B cell (primary cell): ENCODE measurements at regions not wholly inside any gene's neighbourhood (a gene's known extent, or its start where the extent isn't known, plus 50 kb on each side); places are given as distances from the start of the nearest gene placed in this dataset.

Experiments
- ATAC-seq: fragments of 200-7000 bp; cut with Tn5 transposase; one replicate; pipeline ENCODE4 v1.10.0; 2021; ENCODE audit warnings: low read depth, mild to moderate bottlenecking, moderate number of reproducible peaks, moderate library complexity
- CTCF ChIA-PET: fragments of 350-600 bp; sonication (Branson Sonifier 250); formaldehyde crosslinking; loops from one replicate; lab custom pipeline; 2021; ENCODE audit warnings: antibody characterized with exemption, inconsistent platforms; lab: Charles Lee
- POLR2A ChIA-PET: fragments of 350-600 bp; sonication (Branson Sonifier 250); formaldehyde crosslinking; loops from one replicate; lab custom pipeline; 2021; ENCODE audit warnings: antibody characterized with exemption; lab: Charles Lee
- DNase-seq: peaks from one replicate; pipeline ENCODE4 v3.0.0; 2013
- H2AFZ ChIP-seq: 2 replicates; pipeline ENCODE4 v1.6.1; 2012; ENCODE audit warnings: mild to moderate bottlenecking, low read depth, low read length; ENCODE audit not compliant: insufficient read depth, poor library complexity, severe bottlenecking
- H3K27ac ChIP-seq, 2 donors: 1 replicate in 1 of 2; 2 replicates in 1 of 2; pipeline ENCODE4 v1.5.1; 2012 to 2013; ENCODE audit warnings: low read length in 2 of 2, mild to moderate bottlenecking in 2 of 2, moderate library complexity in 1 of 2
- H3K27me3 ChIP-seq, 4 experiments: fragments of 200-600 bp in 1 of 4; sonication (generic) in 1 of 4; replicated peaks in 1 of 4; 1 replicate in 2 of 4; 2 replicates in 2 of 4; pipeline versions ENCODE4 v1.6.1 to v1.7.0; 2013 to 2016; ENCODE audit warnings: low read length in 3 of 4, mild to moderate bottlenecking in 2 of 4, mixed read lengths in 1 of 4, moderate library complexity in 1 of 4; ENCODE audit not compliant: insufficient read depth in 4 of 4, control insufficient read depth in 3 of 4; ENCODE audit errors: control extremely low read depth in 1 of 4
- H3K36me3 ChIP-seq, 2 experiments: replicated peaks in 1 of 2; 1 replicate in 1 of 2; 2 replicates in 1 of 2; pipeline versions ENCODE4 v1.6.1 to v1.7.1; 2013; ENCODE audit warnings: low read length in 1 of 2; ENCODE audit not compliant: insufficient read depth in 2 of 2, control insufficient read depth in 1 of 2; ENCODE audit errors: control extremely low read depth in 1 of 2, extremely low read depth in 1 of 2
- H3K4me1 ChIP-seq, 2 donors: fragments of 200-600 bp in 1 of 2; sonication (generic) in 1 of 2; 1 replicate in 1 of 2; 2 replicates in 1 of 2; pipeline versions ENCODE4 v1.5.1 to v1.6.1; 2013 to 2017; ENCODE audit warnings: low read length in 2 of 2; ENCODE audit not compliant: control insufficient read depth in 2 of 2, insufficient read depth in 2 of 2
- H3K4me2 ChIP-seq: replicated peaks from 2 replicates; pipeline ENCODE3; 2012; ENCODE audit warnings: mild to moderate bottlenecking, low read depth, low read length; ENCODE audit not compliant: poor library complexity, severe bottlenecking
- H3K4me3 ChIP-seq, 5 experiments: fragments of 200-600 bp in 1 of 5; sonication (generic) in 1 of 5; 1 replicate in 3 of 5; 2 replicates in 2 of 5; pipeline versions ENCODE4 v1.5.1 to v1.7.0; 2011 to 2016; ENCODE audit warnings: low read length in 4 of 5, mild to moderate bottlenecking in 4 of 5, low read depth in 2 of 5, control low read depth in 1 of 5, moderate library complexity in 1 of 5; ENCODE audit not compliant: insufficient read depth in 1 of 5; ENCODE audit errors: control extremely low read depth in 1 of 5, extremely low read depth in 1 of 5
- H3K79me2 ChIP-seq: fragments of 200-600 bp; sonication (generic); one replicate; pipeline ENCODE4 v1.6.0; 2016; ENCODE audit warnings: low read length; ENCODE audit not compliant: control insufficient read depth, insufficient read depth
- H3K9ac ChIP-seq: fragments of 200-600 bp; sonication (generic); 2 replicates; pipeline ENCODE4 v1.6.1; 2017; ENCODE audit warnings: mild to moderate bottlenecking, low read length, moderate library complexity
- H3K9me3 ChIP-seq, 3 donors: one replicate each; pipeline versions ENCODE4 v1.6.1 to v1.7.1; 2013; ENCODE audit warnings: low read length in 2 of 3; ENCODE audit not compliant: control insufficient read depth in 2 of 3, insufficient read depth in 1 of 3; ENCODE audit errors: control extremely low read depth in 1 of 3
- H4K20me1 ChIP-seq: 2 replicates; pipeline ENCODE4 v1.6.0; 2012; ENCODE audit warnings: mild to moderate bottlenecking, low read length; ENCODE audit not compliant: insufficient read depth, control insufficient read depth, poor library complexity, severe bottlenecking
- H3K27ac Mint-ChIP-seq: one replicate; pipeline ENCODE4 v1.8.0; 2021; ENCODE audit warnings: mixed read lengths
- H3K27me3 Mint-ChIP-seq: one replicate; pipeline ENCODE4 v1.8.0; 2021; ENCODE audit warnings: mixed read lengths
- H3K4me1 Mint-ChIP-seq: one replicate; pipeline ENCODE4 v1.8.0; 2021; ENCODE audit warnings: mixed read lengths
- H3K4me3 Mint-ChIP-seq: one replicate; pipeline ENCODE4 v1.8.0; 2021; ENCODE audit warnings: mixed read lengths
- H3K9me3 Mint-ChIP-seq: one replicate; pipeline ENCODE4 v1.8.0; 2022; ENCODE audit warnings: mixed read lengths; ENCODE audit not compliant: insufficient read depth
- EZH2 ChIP-seq: IDR thresholded peaks from 2 replicates; pipeline ENCODE4 v1.6.1; 2012; ENCODE audit warnings: borderline replicate concordance, low read depth, mild to moderate bottlenecking, moderate library complexity, low read length; ENCODE audit not compliant: insufficient read depth, poor library complexity, severe bottlenecking
- WGBS: methylation state at CpG from one replicate; pipeline ENCODE4 v1.1.5; 2013; ENCODE audit warnings: missing lambda C conversion rate; ENCODE audit not compliant: insufficient coverage; 5-methylcytosine and 5-hydroxymethylcytosine counted together
- intact Hi-C: fragments of 100-400 bp; cut with micrococcal nuclease; formaldehyde crosslinking; loops from one replicate; pipeline ENCODE4 v1.10.0; 2022
- TF ChIP-seq, protein P1 (sequence below): fragments of 200-600 bp; IDR thresholded peaks from one replicate; pipeline ENCODE4 v1.8.0; 2022; ENCODE audit warnings: antibody characterized with exemption, mild to moderate bottlenecking

DNA sequence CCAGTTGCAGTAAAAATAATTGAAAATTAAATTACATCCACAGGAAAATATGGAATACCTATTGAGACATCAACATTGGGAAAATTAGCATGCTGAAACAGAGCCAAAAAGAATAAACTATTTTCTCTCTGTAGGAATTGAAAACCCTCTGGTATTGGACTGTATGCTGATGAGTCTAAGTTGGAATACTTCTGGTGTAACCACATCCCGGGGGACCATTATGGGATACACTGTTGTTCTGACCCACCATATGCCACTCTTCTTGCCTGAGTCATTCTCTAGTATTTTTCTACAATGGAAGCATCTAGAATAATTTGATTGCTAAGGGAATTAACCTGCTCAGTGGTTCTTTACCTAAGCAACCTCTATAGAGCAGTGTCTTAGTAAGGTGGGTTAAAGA lies 640.7 kb upstream of the AGA start:
- no peaks in the 10 kb centered on the region for H3K4me1 ChIP-seq
- DNase-seq, result no peak
- TF ChIP-seq EZH2, result no peak
- TF ChIP-seq, protein P1, sequence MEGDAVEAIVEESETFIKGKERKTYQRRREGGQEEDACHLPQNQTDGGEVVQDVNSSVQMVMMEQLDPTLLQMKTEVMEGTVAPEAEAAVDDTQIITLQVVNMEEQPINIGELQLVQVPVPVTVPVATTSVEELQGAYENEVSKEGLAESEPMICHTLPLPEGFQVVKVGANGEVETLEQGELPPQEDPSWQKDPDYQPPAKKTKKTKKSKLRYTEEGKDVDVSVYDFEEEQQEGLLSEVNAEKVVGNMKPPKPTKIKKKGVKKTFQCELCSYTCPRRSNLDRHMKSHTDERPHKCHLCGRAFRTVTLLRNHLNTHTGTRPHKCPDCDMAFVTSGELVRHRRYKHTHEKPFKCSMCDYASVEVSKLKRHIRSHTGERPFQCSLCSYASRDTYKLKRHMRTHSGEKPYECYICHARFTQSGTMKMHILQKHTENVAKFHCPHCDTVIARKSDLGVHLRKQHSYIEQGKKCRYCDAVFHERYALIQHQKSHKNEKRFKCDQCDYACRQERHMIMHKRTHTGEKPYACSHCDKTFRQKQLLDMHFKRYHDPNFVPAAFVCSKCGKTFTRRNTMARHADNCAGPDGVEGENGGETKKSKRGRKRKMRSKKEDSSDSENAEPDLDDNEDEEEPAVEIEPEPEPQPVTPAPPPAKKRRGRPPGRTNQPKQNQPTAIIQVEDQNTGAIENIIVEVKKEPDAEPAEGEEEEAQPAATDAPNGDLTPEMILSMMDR, result no peak

DNA sequence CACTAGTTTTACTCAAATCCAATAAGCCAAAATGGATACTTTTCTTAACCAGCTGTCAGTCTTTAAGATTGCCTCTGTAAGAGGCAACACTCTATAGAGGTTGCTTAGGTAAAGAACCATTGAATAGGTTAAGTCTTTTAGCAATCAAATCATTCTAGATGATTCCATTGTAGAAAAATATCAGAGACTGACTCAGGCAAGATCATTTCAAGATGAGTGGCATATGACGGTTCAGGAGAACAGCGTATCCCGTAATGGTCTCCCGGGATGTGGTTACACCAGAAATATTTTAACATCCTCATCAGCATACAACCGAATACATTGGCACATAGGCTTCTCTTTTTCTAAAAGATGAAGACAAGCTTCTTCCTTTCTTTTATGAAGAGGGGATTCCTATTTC lies 641.7 kb upstream of the AGA start:
- TF ChIP-seq, protein P1, result no peak
- TF ChIP-seq EZH2, result no peak
- Histone ChIP-seq H3K4me3 (no peak overlapping the region), H2AFZ (no peak overlapping the region), H3K9me3 (no peaks in the 10 kb centered on the region), H3K79me2 (no peaks in the 10 kb centered on the region), H3K27ac (no peak overlapping the region), H3K9ac (no peak overlapping the region), H3K36me3 (no peaks in the 10 kb centered on the region), H3K27me3 (no peaks in the 10 kb centered on the region), H3K4me1 (no peaks in the 10 kb centered on the region), H3K4me2 (no peak overlapping the region), H4K20me1 (no peaks in the 10 kb centered on the region)
- 95% methylated on average over 4 of the region's 5 CpGs for WGBS
- ChIA-PET CTCF (no interaction called here), POLR2A (no interaction called here)
- Mint-ChIP-seq H3K27ac (no peak overlapping the region), H3K27me3 (no peaks in the 10 kb centered on the region), H3K9me3 (no peaks in the 10 kb centered on the region), H3K4me1 (no peaks in the 10 kb centered on the region), H3K4me3 (no peak overlapping the region)
- intact Hi-C loops, result no loop called here
- DNase-seq (no peak), ATAC-seq (no peak)

More for the DNA sequence above, 640.7 kb upstream of the AGA start:
- Histone ChIP-seq H3K4me3 (no peak overlapping the region), H3K79me2 (no peaks in the 10 kb centered on the region), H3K9me3 (no peaks in the 10 kb centered on the region), H2AFZ (no peak overlapping the region), H3K4me2 (no peak overlapping the region), H4K20me1 (no peaks in the 10 kb centered on the region), H3K9ac (no peak overlapping the region), H3K27me3 (no peaks in the 10 kb centered on the region), H3K36me3 (no peaks in the 10 kb centered on the region), H3K27ac (no peak overlapping the region)
- H3K27ac Mint-ChIP-seq, result no peak overlapping the region
- intact Hi-C loops, result no loop called here
- POLR2A ChIA-PET, result no interaction called here
- H3K4me3 Mint-ChIP-seq, result no peak overlapping the region
- no peak for ATAC-seq
- WGBS, result no CpG with 5 or more reads among the region's 1 CpG
- CTCF ChIA-PET, result no interaction called here
- H3K27me3 Mint-ChIP-seq, result no peaks in the 10 kb centered on the region
- no peaks in the 10 kb centered on the region for H3K9me3 Mint-ChIP-seq
- no peaks in the 10 kb centered on the region for H3K4me1 Mint-ChIP-seq
